ENCODE measurements at regions not wholly inside any gene's neighbourhood (a gene's known extent, or its start where the extent isn't known, plus 50 kb on each side); places are given as distances from the start of the nearest gene placed in this dataset.

GRCh38 chr14:48954446-48954845 lies 631.7 kb downstream of the RPS29 start:
- Mint-ChIP-seq H3K36me3 (ENCODE audit: low read depth) (no peaks in the 10 kb centered on the region), H3K4me1 (no peaks in the 10 kb centered on the region), H3K27me3 (no peaks in the 10 kb centered on the region), H3K27ac (no peak overlapping the region), H3K4me3 (no peak overlapping the region)
- ATAC-seq (no peak), DNase-seq (no peak)
- no peaks in the 10 kb centered on the region for H3K9me3 ChIP-seq (ENCODE audit: control insufficient read depth, low read length, poor library complexity, severe bottlenecking)

- DNase-seq (no peak), ATAC-seq (no peak)
- Mint-ChIP-seq H3K36me3 (ENCODE audit: low read depth) (no peaks in the 10 kb centered on the region), H3K27me3 (no peaks in the 10 kb centered on the region), H3K27ac (no peak overlapping the region), H3K4me1 (no peaks in the 10 kb centered on the region), H3K4me3 (no peak overlapping the region)
- no peaks in the 10 kb centered on the region for H3K9me3 ChIP-seq (ENCODE audit: control insufficient read depth, low read length, poor library complexity, severe bottlenecking)
Measured at GRCh38 chr14:48944809-48945208, 641.4 kb downstream of the RPS29 start.

GRCh38 chr14:48943913-48944312 lies 642.3 kb downstream of the RPS29 start:
- Mint-ChIP-seq H3K4me1 (no peaks in the 10 kb centered on the region), H3K4me3 (no peak overlapping the region), H3K27me3 (no peaks in the 10 kb centered on the region), H3K36me3 (ENCODE audit: low read depth) (no peaks in the 10 kb centered on the region), H3K27ac (no peak overlapping the region)
- ATAC-seq: no peak
- H3K9me3 ChIP-seq (ENCODE audit: control insufficient read depth, low read length, poor library complexity, severe bottlenecking): no peaks in the 10 kb centered on the region
- DNase-seq: no peak

- DNase-seq (no peak), ATAC-seq (no peak)
- Mint-ChIP-seq H3K27ac (no peak overlapping the region), H3K36me3 (ENCODE audit: low read depth) (no peaks in the 10 kb centered on the region), H3K4me3 (no peak overlapping the region), H3K27me3 (no peaks in the 10 kb centered on the region), H3K4me1 (no peaks in the 10 kb centered on the region)
- H3K9me3 ChIP-seq (ENCODE audit: control insufficient read depth, low read length, poor library complexity, severe bottlenecking): no peaks in the 10 kb centered on the region
Measured at GRCh38 chr14:48937541-48938195, 648.5 kb downstream of the RPS29 start.

GRCh38 chr14:48936849-48937248 lies 649.3 kb downstream of the RPS29 start:
- Mint-ChIP-seq H3K36me3 (ENCODE audit: low read depth) (no peaks in the 10 kb centered on the region), H3K27me3 (no peaks in the 10 kb centered on the region), H3K4me1 (no peaks in the 10 kb centered on the region), H3K27ac (no peak overlapping the region), H3K4me3 (no peak overlapping the region)
- no peak for ATAC-seq
- no peaks in the 10 kb centered on the region for H3K9me3 ChIP-seq (ENCODE audit: control insufficient read depth, low read length, poor library complexity, severe bottlenecking)
- DNase-seq: no peak

GRCh38 chr14:48936362-48936761 lies 649.8 kb downstream of the RPS29 start:
- Mint-ChIP-seq H3K4me3 (no peak overlapping the region), H3K4me1 (no peaks in the 10 kb centered on the region), H3K36me3 (ENCODE audit: low read depth) (no peaks in the 10 kb centered on the region), H3K27ac (no peak overlapping the region), H3K27me3 (no peaks in the 10 kb centered on the region)
- no peak for DNase-seq
- H3K9me3 ChIP-seq (ENCODE audit: control insufficient read depth, low read length, poor library complexity, severe bottlenecking): no peaks in the 10 kb centered on the region
- ATAC-seq: no peak

- Mint-ChIP-seq H3K4me1 (no peaks in the 10 kb centered on the region), H3K4me3 (no peak overlapping the region), H3K27me3 (no peaks in the 10 kb centered on the region), H3K36me3 (ENCODE audit: low read depth) (no peaks in the 10 kb centered on the region), H3K27ac (no peak overlapping the region)
- ATAC-seq (no peak), DNase-seq (no peak)
- H3K9me3 ChIP-seq (ENCODE audit: control insufficient read depth, low read length, poor library complexity, severe bottlenecking): no peaks in the 10 kb centered on the region
Measured at GRCh38 chr14:48925184-48925583, 661.0 kb downstream of the RPS29 start.

- Mint-ChIP-seq H3K4me3 (no peak overlapping the region), H3K4me1 (no peaks in the 10 kb centered on the region), H3K27ac (no peak overlapping the region), H3K36me3 (ENCODE audit: low read depth) (no peaks in the 10 kb centered on the region), H3K27me3 (no peaks in the 10 kb centered on the region)
- ATAC-seq (no peak), DNase-seq (no peak)
- H3K9me3 ChIP-seq (ENCODE audit: control insufficient read depth, low read length, poor library complexity, severe bottlenecking): no peaks in the 10 kb centered on the region
Measured at GRCh38 chr14:48914921-48915320, 671.3 kb downstream of the RPS29 start.

- DNase-seq (no peak), ATAC-seq (no peak)
- Mint-ChIP-seq H3K27ac (no peak overlapping the region), H3K4me3 (no peak overlapping the region), H3K4me1 (no peaks in the 10 kb centered on the region), H3K36me3 (ENCODE audit: low read depth) (no peaks in the 10 kb centered on the region), H3K27me3 (no peaks in the 10 kb centered on the region)
- no peaks in the 10 kb centered on the region for H3K9me3 ChIP-seq (ENCODE audit: control insufficient read depth, low read length, poor library complexity, severe bottlenecking)
Measured at GRCh38 chr14:48914382-48914781, 671.8 kb downstream of the RPS29 start.

GRCh38 chr14:48900565-48900964 lies 685.6 kb downstream of the RPS29 start:
- DNase-seq: no peak
- Mint-ChIP-seq H3K4me1 (no peaks in the 10 kb centered on the region), H3K4me3 (no peak overlapping the region), H3K36me3 (ENCODE audit: low read depth) (no peaks in the 10 kb centered on the region), H3K27me3 (no peaks in the 10 kb centered on the region), H3K27ac (no peak overlapping the region)
- ATAC-seq: no peak
- peaks cover 3% of the 10 kb centered on the region for H3K9me3 ChIP-seq (ENCODE audit: control insufficient read depth, low read length, poor library complexity, severe bottlenecking)

GRCh38 chr14:48890333-48890732 lies 695.8 kb downstream of the RPS29 start:
- Mint-ChIP-seq H3K4me3 (no peak overlapping the region), H3K36me3 (ENCODE audit: low read depth) (no peaks in the 10 kb centered on the region), H3K27ac (no peak overlapping the region), H3K4me1 (no peaks in the 10 kb centered on the region), H3K27me3 (no peaks in the 10 kb centered on the region)
- ATAC-seq (no peak), DNase-seq (no peak)
- peaks cover 2% of the 10 kb centered on the region for H3K9me3 ChIP-seq (ENCODE audit: control insufficient read depth, low read length, poor library complexity, severe bottlenecking)

- no peaks in the 10 kb centered on the region for H3K27me3 Mint-ChIP-seq
Measured at GRCh38 chr14:48876806-48877340, 709.3 kb downstream of the RPS29 start.

GRCh38 chr14:48874711-48875110 lies 711.5 kb downstream of the RPS29 start:
- no peak for ATAC-seq
- H3K9me3 ChIP-seq (ENCODE audit: control insufficient read depth, low read length, poor library complexity, severe bottlenecking): no peaks in the 10 kb centered on the region
- no peaks in the 10 kb centered on the region for H3K27me3 Mint-ChIP-seq
- H3K4me1 Mint-ChIP-seq: no peaks in the 10 kb centered on the region
- no peaks in the 10 kb centered on the region for H3K36me3 Mint-ChIP-seq (ENCODE audit: low read depth)
- no peak overlapping the region for H3K4me3 Mint-ChIP-seq
- no peak for DNase-seq
- no peak overlapping the region for H3K27ac Mint-ChIP-seq

More at GRCh38 chr14:48876806-48877340, 709.3 kb downstream of the RPS29 start:
- no peak for ATAC-seq
- H3K36me3 Mint-ChIP-seq (ENCODE audit: low read depth): no peaks in the 10 kb centered on the region
- no peak for DNase-seq
- no peak overlapping the region for H3K27ac Mint-ChIP-seq
- no peak overlapping the region for H3K4me3 Mint-ChIP-seq
- no peaks in the 10 kb centered on the region for H3K4me1 Mint-ChIP-seq
- no peaks in the 10 kb centered on the region for H3K9me3 ChIP-seq (ENCODE audit: control insufficient read depth, low read length, poor library complexity, severe bottlenecking)

- H3K27ac Mint-ChIP-seq: no peak overlapping the region
- no peak overlapping the region for H3K4me3 Mint-ChIP-seq
- H3K4me1 Mint-ChIP-seq: no peaks in the 10 kb centered on the region
- H3K9me3 ChIP-seq (ENCODE audit: control insufficient read depth, low read length, poor library complexity, severe bottlenecking): no peaks in the 10 kb centered on the region
- no peak for ATAC-seq
- DNase-seq: no peak
- no peaks in the 10 kb centered on the region for H3K36me3 Mint-ChIP-seq (ENCODE audit: low read depth)
- H3K27me3 Mint-ChIP-seq: no peaks in the 10 kb centered on the region
Measured at GRCh38 chr14:48857366-48857765, 728.8 kb downstream of the RPS29 start.

Measured in T-helper 17 cell (primary cell).